ENCODE measurements at regions not wholly inside any gene's neighbourhood (a gene's known extent, or its start where the extent isn't known, plus 50 kb on each side); places are given as distances from the start of the nearest gene placed in this dataset.
"Not testable (repeated sequence)": the region's sequence is repeated elsewhere in the genome, so short reads cannot be mapped to it uniquely, and the experiment has no call there.

GRCh38 chr9:78985084-78985738 lies 586.6 kb upstream of the TLE4 start:
- Histone ChIP-seq H3K4me1 (ENCODE audit: control insufficient read depth, insufficient read depth, low read length) (no peaks in the 10 kb centered on the region), H3K27ac (ENCODE audit: low read depth, low read length) (no peak overlapping the region), H3K9ac (ENCODE audit: low read length) (no peak overlapping the region), H3K4me3 (ENCODE audit: low read length) (no peak overlapping the region), H3K36me3 (ENCODE audit: control insufficient read depth, insufficient read depth, low read length) (no peaks in the 10 kb centered on the region), H3K27me3 (ENCODE audit: control insufficient read depth, insufficient read depth, low read length) (no peaks in the 10 kb centered on the region)

DNA sequence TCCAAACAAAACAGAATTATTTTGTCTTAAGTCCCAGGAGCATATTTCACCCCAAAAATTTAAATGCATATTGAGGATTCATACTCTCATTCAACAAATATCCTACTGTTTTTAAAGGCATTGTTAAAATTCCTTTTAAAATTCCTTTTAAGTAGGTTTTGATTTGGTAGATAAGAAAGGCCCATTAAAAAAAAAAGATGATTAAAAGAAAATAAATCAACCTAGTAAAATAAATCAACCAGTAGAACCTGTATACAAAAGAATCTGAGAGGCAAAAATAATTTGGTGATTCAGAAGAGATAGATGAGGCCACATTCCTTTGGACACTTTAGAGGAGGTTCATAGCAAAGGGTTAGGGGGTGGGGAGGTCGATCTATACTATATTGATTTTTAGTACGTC lies 585.3 kb upstream of the TLE4 start:
- H3K27ac ChIP-seq (ENCODE audit: low read depth, low read length) = no peak overlapping the region
- no peaks in the 10 kb centered on the region for H3K27me3 ChIP-seq (ENCODE audit: control insufficient read depth, insufficient read depth, low read length)
- no peaks in the 10 kb centered on the region for H3K36me3 ChIP-seq (ENCODE audit: control insufficient read depth, insufficient read depth, low read length)
- H3K9ac ChIP-seq (ENCODE audit: low read length) = no peak overlapping the region
- no peak overlapping the region for H3K4me3 ChIP-seq (ENCODE audit: low read length)
- no peaks in the 10 kb centered on the region for H3K4me1 ChIP-seq (ENCODE audit: control insufficient read depth, insufficient read depth, low read length)

GRCh38 chr9:78989031-78989658 lies 582.6 kb upstream of the TLE4 start:
- no peak overlapping the region for H3K9ac ChIP-seq (ENCODE audit: low read length)
- H3K4me1 ChIP-seq (ENCODE audit: control insufficient read depth, insufficient read depth, low read length) = no peaks in the 10 kb centered on the region
- H3K4me3 ChIP-seq (ENCODE audit: low read length) = no peak overlapping the region
- no peaks in the 10 kb centered on the region for H3K27me3 ChIP-seq (ENCODE audit: control insufficient read depth, insufficient read depth, low read length)
- H3K27ac ChIP-seq (ENCODE audit: low read depth, low read length) = no peak overlapping the region
- no peaks in the 10 kb centered on the region for H3K36me3 ChIP-seq (ENCODE audit: control insufficient read depth, insufficient read depth, low read length)

DNA sequence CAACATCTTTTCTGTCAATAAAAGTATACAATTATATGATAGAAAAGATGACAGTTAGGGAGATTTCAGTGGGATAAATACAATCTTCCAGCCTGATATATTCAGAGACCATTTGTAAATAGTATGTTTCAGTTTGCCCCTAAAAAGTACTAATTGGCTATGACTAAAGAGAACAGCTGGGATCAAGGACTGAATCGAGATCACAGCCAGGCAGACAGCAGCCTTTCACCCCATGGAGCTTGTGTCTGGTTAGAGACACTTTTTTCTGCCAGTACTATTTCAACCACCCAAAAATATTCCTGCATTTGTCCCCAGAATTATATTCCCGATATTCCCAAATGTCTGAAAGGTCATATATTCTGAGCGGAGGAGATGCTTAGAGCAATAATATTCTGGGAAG lies 577.3 kb upstream of the TLE4 start:
- Histone ChIP-seq H3K4me3 (ENCODE audit: low read length) (no peak overlapping the region), H3K9ac (ENCODE audit: low read length) (no peak overlapping the region), H3K36me3 (ENCODE audit: control insufficient read depth, insufficient read depth, low read length) (no peaks in the 10 kb centered on the region), H3K27me3 (ENCODE audit: control insufficient read depth, insufficient read depth, low read length) (no peaks in the 10 kb centered on the region), H3K27ac (ENCODE audit: low read depth, low read length) (no peak overlapping the region), H3K4me1 (ENCODE audit: control insufficient read depth, insufficient read depth, low read length) (no peaks in the 10 kb centered on the region)

- not testable (repeated sequence) for H3K27me3 ChIP-seq (ENCODE audit: control insufficient read depth, insufficient read depth, low read length); H3K27ac ChIP-seq (ENCODE audit: low read depth, low read length); H3K9ac ChIP-seq (ENCODE audit: low read length); H3K4me1 ChIP-seq (ENCODE audit: control insufficient read depth, insufficient read depth, low read length); H3K36me3 ChIP-seq (ENCODE audit: control insufficient read depth, insufficient read depth, low read length); H3K4me3 ChIP-seq (ENCODE audit: low read length)
Observed at GRCh38 chr9:78994974-78995373, 576.8 kb upstream of the TLE4 start.

GRCh38 chr9:78997296-78997695 lies 574.5 kb upstream of the TLE4 start:
- no peaks in the 10 kb centered on the region for H3K27me3 ChIP-seq (ENCODE audit: control insufficient read depth, insufficient read depth, low read length)
- no peak overlapping the region for H3K27ac ChIP-seq (ENCODE audit: low read depth, low read length)
- H3K9ac ChIP-seq (ENCODE audit: low read length) = no peak overlapping the region
- H3K36me3 ChIP-seq (ENCODE audit: control insufficient read depth, insufficient read depth, low read length) = no peaks in the 10 kb centered on the region
- no peaks in the 10 kb centered on the region for H3K4me1 ChIP-seq (ENCODE audit: control insufficient read depth, insufficient read depth, low read length)
- no peak overlapping the region for H3K4me3 ChIP-seq (ENCODE audit: low read length)

- H3K36me3 ChIP-seq (ENCODE audit: control insufficient read depth, insufficient read depth, low read length) = no peaks in the 10 kb centered on the region
Observed at GRCh38 chr9:79000230-79001002, 571.3 kb upstream of the TLE4 start.

DNA sequence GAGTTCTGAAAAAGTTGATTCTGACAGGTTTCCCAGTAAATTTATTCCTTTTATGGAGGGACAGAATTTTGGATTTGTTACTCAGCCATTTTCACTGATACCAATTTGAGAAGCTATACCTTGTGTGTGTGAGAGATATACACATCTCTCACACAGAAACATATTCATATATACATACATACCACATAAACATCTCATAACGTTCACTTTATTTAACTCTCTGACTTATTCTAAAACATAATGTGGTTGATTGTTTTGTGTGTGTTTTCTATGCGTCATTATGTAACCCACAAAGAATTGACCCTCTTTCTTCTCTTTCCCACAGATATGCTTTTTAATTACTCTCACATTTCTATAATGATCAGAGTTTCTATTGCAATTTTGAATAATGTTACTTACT lies 570.8 kb upstream of the TLE4 start:
- H3K36me3 ChIP-seq (ENCODE audit: control insufficient read depth, insufficient read depth, low read length) = no peaks in the 10 kb centered on the region
- H3K27ac ChIP-seq (ENCODE audit: low read depth, low read length) = no peak overlapping the region
- H3K4me1 ChIP-seq (ENCODE audit: control insufficient read depth, insufficient read depth, low read length) = no peaks in the 10 kb centered on the region
- no peak overlapping the region for H3K9ac ChIP-seq (ENCODE audit: low read length)
- no peak overlapping the region for H3K4me3 ChIP-seq (ENCODE audit: low read length)
- H3K27me3 ChIP-seq (ENCODE audit: control insufficient read depth, insufficient read depth, low read length) = no peaks in the 10 kb centered on the region

More at GRCh38 chr9:79000230-79001002, 571.3 kb upstream of the TLE4 start:
- Histone ChIP-seq H3K27me3 (ENCODE audit: control insufficient read depth, insufficient read depth, low read length) (no peaks in the 10 kb centered on the region), H3K4me3 (ENCODE audit: low read length) (no peak overlapping the region), H3K27ac (ENCODE audit: low read depth, low read length) (no peak overlapping the region), H3K9ac (ENCODE audit: low read length) (no peak overlapping the region), H3K4me1 (ENCODE audit: control insufficient read depth, insufficient read depth, low read length) (no peaks in the 10 kb centered on the region)

DNA sequence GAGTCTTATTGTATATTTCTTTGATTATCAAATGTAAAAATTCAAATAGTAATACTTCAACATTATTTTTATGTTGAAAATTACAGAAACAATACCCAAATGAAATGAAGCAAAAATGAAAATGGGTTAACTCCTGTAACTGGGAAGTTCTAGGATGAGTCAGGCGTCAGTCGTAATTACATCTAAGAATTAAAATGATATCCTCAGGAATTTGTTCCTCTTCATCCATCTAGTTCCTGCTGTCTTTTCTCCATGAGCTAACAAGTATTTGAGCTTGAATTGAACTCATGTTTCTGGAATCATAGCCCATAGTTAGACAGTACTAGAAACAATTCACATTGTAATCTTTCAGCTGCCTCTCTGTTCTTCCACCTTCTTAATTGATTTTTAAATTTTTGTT lies 568.3 kb upstream of the TLE4 start:
- H3K9ac ChIP-seq (ENCODE audit: low read length) = no peak overlapping the region
- H3K27me3 ChIP-seq (ENCODE audit: control insufficient read depth, insufficient read depth, low read length) = no peaks in the 10 kb centered on the region
- H3K27ac ChIP-seq (ENCODE audit: low read depth, low read length) = no peak overlapping the region
- H3K4me3 ChIP-seq (ENCODE audit: low read length) = no peak overlapping the region
- no peaks in the 10 kb centered on the region for H3K4me1 ChIP-seq (ENCODE audit: control insufficient read depth, insufficient read depth, low read length)
- H3K36me3 ChIP-seq (ENCODE audit: control insufficient read depth, insufficient read depth, low read length) = no peaks in the 10 kb centered on the region

- Histone ChIP-seq H3K36me3 (ENCODE audit: control insufficient read depth, insufficient read depth, low read length) (no peaks in the 10 kb centered on the region), H3K4me1 (ENCODE audit: control insufficient read depth, insufficient read depth, low read length) (no peaks in the 10 kb centered on the region), H3K27ac (ENCODE audit: low read depth, low read length) (no peak overlapping the region), H3K4me3 (ENCODE audit: low read length) (no peak overlapping the region), H3K27me3 (ENCODE audit: control insufficient read depth, insufficient read depth, low read length) (no peaks in the 10 kb centered on the region), H3K9ac (ENCODE audit: low read length) (no peak overlapping the region)
Observed at GRCh38 chr9:79004032-79004431, 567.7 kb upstream of the TLE4 start.

GRCh38 chr9:79006546-79006945 lies 565.2 kb upstream of the TLE4 start:
- no peaks in the 10 kb centered on the region for H3K4me1 ChIP-seq (ENCODE audit: control insufficient read depth, insufficient read depth, low read length)
- H3K27ac ChIP-seq (ENCODE audit: low read depth, low read length) = no peak overlapping the region
- H3K36me3 ChIP-seq (ENCODE audit: control insufficient read depth, insufficient read depth, low read length) = no peaks in the 10 kb centered on the region
- H3K9ac ChIP-seq (ENCODE audit: low read length) = no peak overlapping the region
- no peak overlapping the region for H3K4me3 ChIP-seq (ENCODE audit: low read length)
- no peaks in the 10 kb centered on the region for H3K27me3 ChIP-seq (ENCODE audit: control insufficient read depth, insufficient read depth, low read length)

DNA sequence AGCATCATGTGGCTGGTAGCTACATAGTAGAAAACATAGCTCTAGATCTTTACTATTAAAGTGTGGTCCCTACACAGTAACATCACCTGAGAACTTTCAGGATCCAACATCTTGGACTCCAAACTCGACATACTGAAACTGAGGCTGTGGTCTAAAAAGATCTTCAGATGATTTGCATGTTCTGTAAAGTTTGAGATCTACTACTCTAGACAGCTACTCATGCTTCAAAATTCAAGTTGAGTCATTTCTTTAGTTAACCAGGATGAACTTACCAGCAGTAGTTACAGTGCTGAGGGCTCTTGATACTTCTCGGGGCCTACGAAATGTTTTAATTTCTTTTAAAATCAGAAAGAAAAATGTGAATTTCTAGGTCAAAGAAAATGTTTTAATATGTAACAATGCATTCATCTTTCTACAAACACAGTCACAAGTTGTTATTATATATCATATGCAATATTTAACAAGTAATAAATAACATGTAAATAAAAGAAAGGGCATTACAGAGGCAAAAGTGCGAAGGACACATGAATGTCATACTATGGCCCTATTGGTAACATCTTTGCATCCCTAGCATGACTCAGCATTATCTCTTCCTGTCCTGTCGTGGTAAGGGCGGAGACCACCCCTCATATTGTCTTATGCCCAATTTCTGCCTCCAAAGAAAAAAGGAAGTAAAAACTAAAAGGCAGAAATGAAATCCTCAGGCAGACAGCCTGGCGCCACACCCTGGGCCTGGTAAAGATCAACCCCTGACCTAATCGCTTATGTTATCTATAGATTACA lies 563.9 kb upstream of the TLE4 start:
- no peak overlapping the region for H3K4me3 ChIP-seq (ENCODE audit: low read length)
- H3K9ac ChIP-seq (ENCODE audit: low read length) = no peak overlapping the region
- no peaks in the 10 kb centered on the region for H3K4me1 ChIP-seq (ENCODE audit: control insufficient read depth, insufficient read depth, low read length)
- no peaks in the 10 kb centered on the region for H3K27me3 ChIP-seq (ENCODE audit: control insufficient read depth, insufficient read depth, low read length)
- no peak overlapping the region for H3K27ac ChIP-seq (ENCODE audit: low read depth, low read length)
- no peaks in the 10 kb centered on the region for H3K36me3 ChIP-seq (ENCODE audit: control insufficient read depth, insufficient read depth, low read length)

Measured in rectal smooth muscle tissue (tissue), 1 donor.